Activated CD4-positive, alpha-beta T cell treated with anti-CD3 and anti-CD28 coated beads, Interleukin-2, amount 10 ng/mL, durations not matched to agents 24 days and 14 days (primary cell): ENCODE measurements at regions not wholly inside any gene's neighbourhood (a gene's known extent, or its start where the extent isn't known, plus 50 kb on each side); places are given as distances from the start of the nearest gene placed in this dataset.

Experiments used
- DNase-seq: peaks from one replicate; pipeline ENCODE4 v3.0.0; 2022
- H3K27ac Mint-ChIP-seq: one replicate; pipeline ENCODE4 v1.8.0; 2022; ENCODE audit warnings: mild to moderate bottlenecking, mixed read lengths
- H3K27me3 Mint-ChIP-seq: one replicate; pipeline ENCODE4 v1.8.0; 2022; ENCODE audit warnings: mixed read lengths
- H3K36me3 Mint-ChIP-seq: one replicate; pipeline ENCODE4 v1.8.0; 2022; ENCODE audit warnings: low read depth, mild to moderate bottlenecking, mixed read lengths
- H3K4me1 Mint-ChIP-seq: one replicate; pipeline ENCODE4 v1.8.0; 2021; ENCODE audit warnings: mixed read lengths
- H3K4me3 Mint-ChIP-seq: one replicate; pipeline ENCODE4 v1.8.0; 2022; ENCODE audit warnings: mild to moderate bottlenecking, moderate library complexity, mixed read lengths
- H3K9me3 Mint-ChIP-seq: one replicate; pipeline ENCODE4 v1.8.0; 2021; ENCODE audit warnings: mixed read lengths
- intact Hi-C: fragments of 100-400 bp; cut with micrococcal nuclease; formaldehyde crosslinking; loops from one replicate; pipeline ENCODE4 v1.15.1; 2023

DNA sequence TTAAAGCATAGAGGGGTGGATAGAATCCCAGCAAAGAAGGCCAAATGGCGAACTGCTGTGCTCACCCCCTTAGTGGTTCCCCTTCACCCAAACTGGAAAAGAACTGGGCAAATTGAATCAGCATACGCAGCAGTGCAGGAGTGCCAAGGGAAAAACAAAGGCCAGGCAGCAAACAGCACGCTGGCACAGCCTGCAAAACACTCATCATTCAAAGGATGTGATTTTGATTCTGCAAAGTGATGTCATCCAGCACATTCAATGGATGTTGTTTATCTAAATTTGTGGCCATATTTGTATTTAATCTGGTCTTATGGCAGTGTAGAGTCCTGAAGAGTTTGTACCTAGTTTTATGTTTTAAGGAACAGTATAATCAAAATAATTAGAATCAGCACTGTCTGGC, 71.8 kb upstream of the ECE1 start:
- Mint-ChIP-seq H3K27ac (no peak overlapping the region), H3K4me1 (peaks cover 6% of the 10 kb centered on the region), H3K27me3 (peaks cover 4% of the 10 kb centered on the region), H3K9me3 (no peaks in the 10 kb centered on the region), H3K36me3 (no peaks in the 10 kb centered on the region), H3K4me3 (no peak overlapping the region)
- DNase-seq: no peak
- intact Hi-C loops: no loop called here

DNA sequence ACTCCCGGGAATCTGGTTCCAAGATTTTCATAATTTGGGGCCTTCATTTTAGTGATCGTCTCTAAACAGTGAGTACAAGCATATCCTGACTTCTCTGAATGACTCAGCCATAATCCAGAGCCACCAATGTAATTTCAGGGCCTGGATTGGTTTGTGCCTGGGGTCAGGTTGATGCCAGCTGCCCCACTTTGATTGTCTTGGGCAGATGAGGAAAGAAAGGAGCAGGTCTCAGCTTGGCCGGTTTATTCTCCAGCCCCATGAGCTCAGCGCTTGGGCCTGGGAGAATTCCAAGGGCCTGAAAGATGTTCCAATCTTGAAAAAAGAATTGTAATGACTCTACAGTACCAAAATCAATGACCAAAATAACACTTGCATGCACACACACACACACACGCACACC, 71.2 kb upstream of the ECE1 start:
- DNase-seq: no peak
- no peaks in the 10 kb centered on the region for H3K9me3 Mint-ChIP-seq
- H3K4me1 Mint-ChIP-seq: peaks cover 6% of the 10 kb centered on the region
- H3K4me3 Mint-ChIP-seq: no peak overlapping the region
- H3K36me3 Mint-ChIP-seq: no peaks in the 10 kb centered on the region
- H3K27me3 Mint-ChIP-seq: peaks cover 4% of the 10 kb centered on the region
- H3K27ac Mint-ChIP-seq: no peak overlapping the region
- intact Hi-C loops: no loop called here

DNA sequence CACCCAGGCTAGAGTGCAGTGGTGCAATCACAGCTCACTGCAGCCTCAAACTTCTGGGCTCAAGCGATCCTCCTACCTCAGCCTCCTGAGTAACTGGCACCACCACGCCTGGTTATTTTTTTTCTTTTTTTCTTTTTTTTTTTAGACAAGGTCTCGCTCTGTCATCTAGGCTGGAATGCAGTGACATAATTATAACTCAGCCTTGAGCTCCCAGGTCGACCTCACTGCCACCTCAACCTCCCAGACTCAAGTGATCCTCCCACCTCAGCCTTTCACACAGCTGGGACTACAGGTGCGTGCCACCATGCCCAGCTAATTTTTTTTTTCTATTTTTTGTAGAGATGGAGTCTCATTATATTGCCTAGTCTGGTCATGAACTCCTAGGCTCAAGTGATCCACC, 66.9 kb upstream of the ECE1 start:
- Mint-ChIP-seq H3K4me1 (peaks cover 7% of the 10 kb centered on the region), H3K27me3 (peaks cover 6% of the 10 kb centered on the region), H3K27ac (no peak overlapping the region), H3K36me3 (no peaks in the 10 kb centered on the region), H3K4me3 (no peak overlapping the region), H3K9me3 (no peaks in the 10 kb centered on the region)
- intact Hi-C loops: no loop called here
- no peak for DNase-seq

DNA sequence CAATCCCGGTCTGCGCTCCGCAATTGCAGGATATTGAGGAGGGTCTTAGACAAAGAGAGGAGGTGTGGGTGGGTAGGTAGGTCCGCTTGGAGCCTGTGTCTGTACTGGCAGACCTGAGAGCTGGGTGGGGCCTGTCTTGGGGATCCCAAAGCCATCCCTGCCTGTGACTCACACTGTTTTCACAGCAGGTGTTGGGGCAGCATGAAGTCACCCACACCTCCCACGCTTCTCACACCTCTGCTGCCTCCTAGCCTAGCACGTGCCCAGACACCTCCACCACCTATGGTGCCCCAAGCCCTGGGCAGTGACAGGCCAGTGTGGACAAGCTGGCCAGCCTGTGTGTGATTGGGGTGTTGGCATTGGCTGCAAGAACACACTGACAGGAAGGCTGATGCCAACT, 65.7 kb upstream of the ECE1 start:
- no peaks in the 10 kb centered on the region for H3K36me3 Mint-ChIP-seq
- H3K9me3 Mint-ChIP-seq: no peaks in the 10 kb centered on the region
- H3K27ac Mint-ChIP-seq: no peak overlapping the region
- no peak for DNase-seq
- intact Hi-C loops: no loop called here
- peaks cover 9% of the 10 kb centered on the region for H3K27me3 Mint-ChIP-seq
- no peak overlapping the region for H3K4me3 Mint-ChIP-seq
- H3K4me1 Mint-ChIP-seq: peaks cover 5% of the 10 kb centered on the region

DNA sequence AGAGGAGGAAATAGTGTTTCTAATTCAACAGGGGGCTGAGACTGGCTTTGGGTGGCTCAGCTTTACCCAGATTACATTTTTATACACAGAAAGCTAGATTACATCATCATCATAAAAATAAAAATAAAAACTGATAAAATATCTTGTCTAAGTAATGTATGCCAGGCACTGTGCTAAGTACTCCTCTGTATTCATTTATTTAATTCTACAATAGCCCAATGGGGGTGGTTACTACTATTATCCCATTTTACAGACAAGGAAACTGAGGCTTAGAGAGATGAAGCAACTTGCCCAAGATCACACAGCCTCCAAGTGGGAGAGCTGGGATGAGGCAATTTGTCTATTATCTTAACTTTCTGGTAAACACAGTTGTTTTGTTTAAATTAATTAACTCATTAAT, 62.3 kb upstream of the ECE1 start:
- intact Hi-C loops: no loop called here
- Mint-ChIP-seq H3K27me3 (peaks cover 5% of the 10 kb centered on the region), H3K27ac (no peak overlapping the region)

DNA sequence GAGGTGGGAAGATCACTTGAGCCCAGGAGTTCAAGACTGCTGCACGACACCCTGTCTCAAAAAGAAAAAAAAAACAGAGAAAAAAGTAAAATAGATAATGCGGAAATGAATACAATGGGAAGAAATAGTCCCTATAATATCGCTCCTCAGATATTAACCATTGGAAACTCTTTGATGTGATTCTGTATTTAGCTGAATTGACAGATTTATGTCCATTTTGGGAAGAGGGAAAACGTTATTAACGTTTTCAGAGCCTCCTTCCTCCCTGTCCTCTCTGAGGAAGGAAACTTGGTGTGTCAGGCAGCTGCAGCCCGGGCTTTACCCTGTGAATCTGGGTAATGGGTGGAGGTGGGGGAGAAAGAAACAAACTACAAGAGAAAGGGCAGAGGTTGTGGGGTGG, 61.6 kb upstream of the ECE1 start:
- H3K36me3 Mint-ChIP-seq: no peaks in the 10 kb centered on the region
- intact Hi-C loops: no loop called here
- H3K4me3 Mint-ChIP-seq: no peak overlapping the region
- H3K9me3 Mint-ChIP-seq: no peaks in the 10 kb centered on the region
- peaks cover 5% of the 10 kb centered on the region for H3K27me3 Mint-ChIP-seq
- no peak overlapping the region for H3K27ac Mint-ChIP-seq
- peaks cover 5% of the 10 kb centered on the region for H3K4me1 Mint-ChIP-seq
- DNase-seq: no peak

More for the DNA sequence above, 62.3 kb upstream of the ECE1 start:
- DNase-seq: no peak
- no peaks in the 10 kb centered on the region for H3K9me3 Mint-ChIP-seq
- H3K36me3 Mint-ChIP-seq: no peaks in the 10 kb centered on the region
- no peak overlapping the region for H3K4me3 Mint-ChIP-seq
- peaks cover 5% of the 10 kb centered on the region for H3K4me1 Mint-ChIP-seq

DNA sequence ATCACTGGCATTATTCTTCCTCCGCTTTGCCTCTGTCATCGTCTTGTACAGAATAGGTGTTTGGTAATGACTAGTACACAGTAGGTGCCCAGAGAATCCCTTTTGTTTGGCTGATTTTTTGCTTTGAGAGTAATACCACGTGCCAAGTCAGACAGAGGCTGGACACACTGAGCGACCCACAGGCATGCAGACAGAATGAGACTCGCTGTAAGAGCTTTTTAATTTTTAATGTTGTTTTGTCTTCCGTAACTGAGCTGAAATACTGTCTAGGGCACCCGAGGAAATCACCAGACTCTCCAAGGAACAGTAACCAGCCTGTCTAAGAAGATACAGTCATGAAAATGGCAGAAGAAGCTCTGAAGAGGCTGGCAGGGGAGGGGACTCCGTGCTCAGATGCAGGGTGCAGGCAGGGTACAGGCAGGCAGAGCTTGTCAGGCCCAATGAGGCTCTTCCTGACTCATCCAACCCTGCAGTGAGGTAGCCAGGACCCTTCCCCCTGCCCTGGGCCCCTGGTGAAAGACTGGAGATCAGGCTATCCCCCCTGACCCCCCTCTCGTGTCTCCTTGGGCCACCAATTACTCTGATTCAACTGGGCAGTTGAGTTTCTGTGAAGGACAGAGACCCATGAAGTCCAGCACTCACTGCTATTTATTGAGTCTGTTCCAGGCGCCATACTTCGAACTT, 60.1 kb upstream of the ECE1 start:
- Mint-ChIP-seq H3K4me3 (no peak overlapping the region), H3K36me3 (no peaks in the 10 kb centered on the region), H3K27ac (no peak overlapping the region), H3K9me3 (no peaks in the 10 kb centered on the region), H3K27me3 (peaks cover 5% of the 10 kb centered on the region), H3K4me1 (no peaks in the 10 kb centered on the region)
- no peak for DNase-seq
- intact Hi-C loops: no loop called here

DNA sequence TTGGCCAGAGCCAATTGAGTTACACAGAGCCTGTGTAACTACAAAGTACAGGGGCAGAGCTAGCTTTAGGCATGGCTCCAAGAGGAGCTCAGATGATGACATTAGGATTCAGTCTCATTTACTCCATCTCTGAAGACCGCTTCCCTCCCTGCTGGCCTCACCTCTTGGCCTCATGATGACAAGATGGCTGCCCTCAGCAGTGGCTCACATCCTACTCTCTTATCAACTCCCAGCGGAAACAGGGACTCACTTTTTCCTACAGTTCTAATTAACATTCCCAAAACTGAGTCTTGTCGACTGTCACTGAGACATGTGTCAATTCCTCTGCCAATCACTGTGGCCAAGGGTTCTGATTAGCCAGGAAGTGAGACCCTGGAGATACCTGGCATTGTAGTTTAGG, 59.4 kb upstream of the ECE1 start:
- Mint-ChIP-seq H3K27ac (no peak overlapping the region), H3K36me3 (no peaks in the 10 kb centered on the region)
- intact Hi-C loops: loop anchor here (10.0 kb wide), 2 partner anchors 415 to 565 kb away; partner anchors contain the start of gene HP1BP3

DNA sequence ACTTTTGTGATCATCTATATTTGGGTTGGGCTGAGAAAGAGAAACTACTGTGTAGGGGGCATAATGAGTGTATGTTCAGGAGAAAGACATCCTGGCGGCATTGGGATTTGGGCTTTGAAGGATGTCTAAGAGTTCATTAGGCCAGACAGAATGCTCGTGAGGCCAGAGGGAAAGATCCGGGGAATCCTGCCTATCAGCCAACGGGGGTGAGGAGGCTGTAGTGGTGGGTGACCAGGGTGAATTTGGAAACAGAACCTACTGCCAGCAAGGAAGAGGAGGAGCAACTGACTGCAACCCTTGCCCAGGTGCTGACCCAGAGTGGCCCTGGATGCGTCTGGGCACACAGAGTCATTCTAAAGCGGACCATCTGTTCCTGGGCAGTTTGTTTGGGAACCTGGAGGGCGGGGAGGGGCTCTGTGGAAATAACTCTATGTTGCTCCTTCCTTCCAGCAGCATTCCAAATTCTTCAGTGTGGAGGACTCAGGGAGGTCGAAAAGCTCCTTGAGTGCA, 56.9 kb upstream of the ECE1 start:
- Mint-ChIP-seq H3K27ac (no peak overlapping the region), H3K4me1 (peaks cover 20% of the 10 kb centered on the region), H3K27me3 (peaks cover 2% of the 10 kb centered on the region), H3K4me3 (no peak overlapping the region), H3K9me3 (no peaks in the 10 kb centered on the region), H3K36me3 (peaks cover 4% of the 10 kb centered on the region)
- intact Hi-C loops: loop anchor here (10.0 kb wide), 2 partner anchors 412 to 562 kb away; partner anchors contain the start of gene HP1BP3
- DNase-seq: no peak

More for the DNA sequence above, 59.4 kb upstream of the ECE1 start:
- H3K4me1 Mint-ChIP-seq: no peaks in the 10 kb centered on the region
- no peak for DNase-seq
- peaks cover 5% of the 10 kb centered on the region for H3K27me3 Mint-ChIP-seq
- no peaks in the 10 kb centered on the region for H3K9me3 Mint-ChIP-seq
- no peak overlapping the region for H3K4me3 Mint-ChIP-seq

DNA sequence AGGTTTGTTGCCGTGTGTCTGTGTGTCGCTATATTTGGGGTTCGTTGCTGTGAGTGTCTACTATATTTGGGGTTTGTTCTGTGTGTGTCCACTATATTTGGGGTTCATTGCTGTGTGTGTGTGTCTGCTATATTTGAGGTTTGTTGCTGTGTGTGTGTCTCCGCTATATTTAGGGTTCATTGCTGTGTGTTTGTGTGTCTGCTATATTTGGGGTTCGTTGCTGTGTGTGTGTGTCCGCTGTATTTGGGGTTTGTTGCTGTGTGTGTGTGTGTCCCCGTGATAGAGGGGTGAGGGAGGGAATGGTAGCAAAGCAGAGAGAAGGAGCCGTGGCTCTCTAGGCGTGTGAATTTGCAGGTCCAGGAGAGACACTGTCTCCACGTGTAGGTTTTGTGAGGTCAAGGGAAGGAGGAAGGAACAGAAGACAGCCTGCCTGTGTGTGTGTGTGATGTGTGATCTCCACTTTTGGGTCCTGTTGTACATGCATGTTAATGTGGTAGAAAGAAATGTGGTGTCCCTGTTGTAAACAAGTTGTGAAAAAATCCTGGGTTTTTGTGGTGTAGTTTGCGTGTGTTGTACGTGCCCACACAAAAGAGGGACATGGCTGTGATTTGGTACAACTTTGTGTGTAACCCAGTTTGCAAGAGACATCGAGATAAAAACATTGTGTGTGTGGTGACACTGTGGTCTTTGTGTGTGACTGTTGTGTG, 56.3 kb upstream of the ECE1 start:
- H3K9me3 Mint-ChIP-seq: no peaks in the 10 kb centered on the region
- intact Hi-C loops: loop anchor here (10.0 kb wide), 2 partner anchors 412 to 562 kb away; partner anchors contain the start of gene HP1BP3
- peaks cover 4% of the 10 kb centered on the region for H3K36me3 Mint-ChIP-seq
- H3K4me3 Mint-ChIP-seq: no peak overlapping the region
- DNase-seq: no peak
- H3K27ac Mint-ChIP-seq: no peak overlapping the region
- peaks cover 26% of the 10 kb centered on the region for H3K4me1 Mint-ChIP-seq
- no peaks in the 10 kb centered on the region for H3K27me3 Mint-ChIP-seq

DNA sequence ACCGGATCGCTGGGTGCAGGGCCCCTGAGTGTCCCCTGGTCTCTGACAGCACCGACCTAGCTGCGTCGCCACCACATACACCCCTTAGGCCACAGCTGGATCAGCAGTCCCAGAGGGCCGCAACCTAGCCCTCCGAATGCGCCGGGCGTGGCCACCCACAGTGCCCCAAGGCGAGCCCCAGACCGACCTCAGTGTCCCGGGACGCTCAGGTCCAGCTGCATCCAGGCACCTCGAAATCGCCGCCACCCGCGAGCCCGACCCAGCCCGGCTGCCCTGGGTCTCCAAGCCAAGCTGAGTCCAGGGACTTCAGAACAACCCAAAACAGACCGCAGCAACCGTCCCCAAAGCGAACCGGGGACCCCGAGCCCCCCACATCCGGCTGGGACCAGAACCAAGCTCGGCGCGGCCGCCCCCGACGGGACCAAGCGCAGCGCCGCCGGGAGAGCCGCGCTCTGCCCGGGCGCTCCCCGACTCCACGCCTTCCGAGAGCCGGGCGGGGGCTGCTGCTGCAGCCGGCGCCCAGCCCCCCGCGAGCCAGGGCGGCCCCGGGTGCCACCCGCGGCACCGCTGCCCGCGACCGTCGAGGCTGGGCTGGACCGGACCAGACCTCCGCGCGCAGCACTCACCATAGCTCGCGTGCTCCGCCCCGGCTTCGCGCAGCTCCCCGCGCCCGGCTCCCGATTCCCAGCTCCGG, 54.6 kb upstream of the ECE1 start:
- Mint-ChIP-seq H3K27me3 (no peaks in the 10 kb centered on the region), H3K4me3 (peak overlapping the region; percentile 88), H3K4me1 (peaks cover 39% of the 10 kb centered on the region), H3K9me3 (no peaks in the 10 kb centered on the region), H3K36me3 (peaks cover 12% of the 10 kb centered on the region), H3K27ac (peak overlapping the region; percentile 85)
- intact Hi-C loops: loop anchor here (10.0 kb wide), 2 partner anchors 410 to 560 kb away; partner anchors contain the start of gene HP1BP3
- DNase-seq: no peak

DNA sequence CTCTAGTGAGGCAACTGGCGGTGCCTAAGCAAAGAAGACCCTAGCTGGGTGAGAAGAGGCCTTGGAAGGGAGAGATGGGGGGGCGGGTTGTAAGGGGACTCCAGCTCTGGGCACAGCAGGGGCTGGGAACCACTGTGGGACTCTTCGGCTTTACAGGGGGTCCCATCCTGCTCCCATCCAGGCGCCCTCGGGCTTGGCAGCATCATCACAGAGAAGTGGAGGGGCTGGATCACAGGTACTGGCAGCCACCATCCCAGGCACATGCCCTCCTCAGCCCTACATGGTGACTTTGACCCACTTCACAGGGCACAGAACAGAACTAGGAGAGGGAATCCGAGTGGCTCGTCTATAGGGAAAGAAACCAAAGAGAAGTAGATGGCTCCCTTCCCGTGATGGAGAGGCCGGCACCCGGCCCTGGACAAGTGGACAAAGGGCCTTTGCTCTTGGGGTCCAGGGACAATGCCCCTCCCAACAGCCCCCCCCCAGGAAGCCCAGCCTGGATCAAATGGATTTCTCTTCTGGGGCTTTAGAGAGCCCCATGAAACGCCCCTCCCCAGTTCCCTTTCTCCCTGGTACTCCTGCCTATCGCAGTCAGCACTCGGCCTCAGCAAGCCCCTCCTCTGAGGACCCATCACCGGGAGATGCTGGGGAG, 54.0 kb upstream of the ECE1 start:
- Mint-ChIP-seq H3K4me3 (peak overlapping the region; percentile 88), H3K9me3 (no peaks in the 10 kb centered on the region), H3K27ac (peak overlapping the region; percentile 85), H3K36me3 (peaks cover 15% of the 10 kb centered on the region), H3K27me3 (no peaks in the 10 kb centered on the region), H3K4me1 (peaks cover 45% of the 10 kb centered on the region)
- DNase-seq: peak; percentile 73
- intact Hi-C loops: loop anchor here (10.0 kb wide), 2 partner anchors 409 to 559 kb away; partner anchors contain the start of gene HP1BP3
